ENCODE measurements at regions not wholly inside any gene's neighbourhood (a gene's known extent, or its start where the extent isn't known, plus 50 kb on each side); places are given as distances from the start of the nearest gene placed in this dataset.

DNA sequence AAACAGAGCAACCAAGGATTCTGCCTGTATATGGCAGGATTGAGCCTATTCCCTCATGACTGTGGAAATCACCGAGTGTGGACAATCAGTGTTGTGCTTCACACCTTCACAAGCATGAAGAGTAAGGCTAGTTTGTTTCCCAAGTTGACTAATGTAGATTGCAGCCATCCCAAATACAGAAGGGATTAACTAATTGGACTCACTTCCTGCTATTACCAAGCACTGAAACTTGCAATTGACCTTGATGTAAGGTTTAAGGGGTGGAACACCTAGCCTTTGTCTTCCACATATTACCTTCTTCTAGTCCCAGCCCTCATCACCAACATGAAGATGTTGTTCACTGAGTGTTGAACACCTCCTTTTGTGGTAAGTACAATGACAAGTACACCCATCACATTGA is 120.9 kb upstream of the RND3 start:
- no peak for DNase-seq (ENCODE audit: low read depth in 1 of 2, low spot score in 1 of 2)
- no peak overlapping the region for H3K27ac ChIP-seq (replicated peaks)
- H3K4me3 ChIP-seq (replicated peaks; ENCODE audit: insufficient read depth, low read length) = no peak overlapping the region
- TF ChIP-seq, protein P1, sequence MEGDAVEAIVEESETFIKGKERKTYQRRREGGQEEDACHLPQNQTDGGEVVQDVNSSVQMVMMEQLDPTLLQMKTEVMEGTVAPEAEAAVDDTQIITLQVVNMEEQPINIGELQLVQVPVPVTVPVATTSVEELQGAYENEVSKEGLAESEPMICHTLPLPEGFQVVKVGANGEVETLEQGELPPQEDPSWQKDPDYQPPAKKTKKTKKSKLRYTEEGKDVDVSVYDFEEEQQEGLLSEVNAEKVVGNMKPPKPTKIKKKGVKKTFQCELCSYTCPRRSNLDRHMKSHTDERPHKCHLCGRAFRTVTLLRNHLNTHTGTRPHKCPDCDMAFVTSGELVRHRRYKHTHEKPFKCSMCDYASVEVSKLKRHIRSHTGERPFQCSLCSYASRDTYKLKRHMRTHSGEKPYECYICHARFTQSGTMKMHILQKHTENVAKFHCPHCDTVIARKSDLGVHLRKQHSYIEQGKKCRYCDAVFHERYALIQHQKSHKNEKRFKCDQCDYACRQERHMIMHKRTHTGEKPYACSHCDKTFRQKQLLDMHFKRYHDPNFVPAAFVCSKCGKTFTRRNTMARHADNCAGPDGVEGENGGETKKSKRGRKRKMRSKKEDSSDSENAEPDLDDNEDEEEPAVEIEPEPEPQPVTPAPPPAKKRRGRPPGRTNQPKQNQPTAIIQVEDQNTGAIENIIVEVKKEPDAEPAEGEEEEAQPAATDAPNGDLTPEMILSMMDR (IDR thresholded peaks at IDR 0.05; ENCODE audit: insufficient read depth, low read length) = no peak
- TF ChIP-seq SPI1 (IDR thresholded peaks at IDR 0.05; ENCODE audit: borderline replicate concordance, low read depth) (no peak), POLR2AphosphoS5 (IDR thresholded peaks at IDR 0.05; ENCODE audit: low read depth) (no peak), GABPA (IDR thresholded peaks at IDR 0.05; ENCODE audit: low read depth) (no peak), REST (IDR thresholded peaks at IDR 0.05; ENCODE audit: insufficient replicate concordance, low read depth) (no peak)
- no peaks in the 10 kb centered on the region for H3K27me3 ChIP-seq (ENCODE audit: insufficient read depth, poor library complexity, severe bottlenecking)

DNA sequence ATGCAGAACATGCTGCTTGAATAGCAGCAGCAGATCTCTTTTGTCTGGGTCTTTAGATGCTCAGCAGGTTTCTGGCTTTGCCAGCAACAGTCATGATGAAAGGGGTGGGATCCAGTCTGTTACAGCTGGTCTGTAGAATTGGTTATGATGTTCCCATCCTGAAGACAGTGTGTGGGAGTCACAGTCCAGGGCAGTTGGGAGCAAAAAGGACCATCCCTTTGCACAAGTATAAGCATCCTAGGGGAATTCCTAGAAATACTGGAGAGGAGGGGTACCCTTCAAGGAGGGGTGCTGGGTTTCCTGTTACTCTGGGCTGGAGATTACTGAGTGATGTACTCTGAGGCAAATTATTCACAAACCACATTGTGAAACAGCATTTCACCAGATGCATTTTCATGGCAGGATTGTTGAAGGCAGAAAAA is 119.9 kb upstream of the RND3 start:
- Histone ChIP-seq H3K27ac (replicated peaks) (no peak overlapping the region), H3K4me3 (replicated peaks; ENCODE audit: insufficient read depth, low read length) (no peak overlapping the region), H3K27me3 (ENCODE audit: insufficient read depth, poor library complexity, severe bottlenecking) (no peaks in the 10 kb centered on the region)
- no peak for TF ChIP-seq GABPA (IDR thresholded peaks at IDR 0.05; ENCODE audit: low read depth)
- DNase-seq (ENCODE audit: low read depth in 1 of 2, low spot score in 1 of 2) = no peak

DNA sequence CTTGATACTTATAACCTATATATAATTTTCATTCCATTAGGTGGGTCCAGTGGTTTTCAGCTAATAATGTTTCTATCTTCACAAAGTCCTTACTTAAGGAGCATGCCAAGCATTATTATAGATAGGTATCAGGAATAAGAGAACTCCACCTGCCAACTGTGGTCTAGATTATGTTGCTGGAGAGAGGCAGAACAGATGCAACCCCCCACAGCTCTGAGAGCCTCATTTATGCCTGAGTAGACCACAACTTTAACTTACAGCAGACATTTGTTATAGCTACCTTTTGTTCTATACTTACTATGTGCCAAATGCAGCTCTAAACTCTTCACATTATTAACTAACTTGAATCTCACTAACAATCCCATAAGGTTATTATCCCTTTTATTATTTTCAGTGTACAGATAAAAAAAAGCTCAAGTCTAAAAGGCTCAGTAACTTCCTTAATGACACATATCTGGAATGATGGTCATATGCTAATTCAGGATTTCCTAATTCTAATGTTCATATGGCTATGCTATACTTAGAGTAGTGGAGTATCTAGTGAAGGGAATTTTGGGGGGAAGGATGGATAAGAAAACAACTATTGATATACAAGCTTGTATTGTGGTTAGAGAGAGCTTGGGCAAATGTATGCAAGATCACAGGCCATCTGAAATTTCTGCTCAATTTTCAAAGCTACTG is 119.1 kb upstream of the RND3 start:
- TF ChIP-seq POLR2AphosphoS5 (IDR thresholded peaks at IDR 0.05; ENCODE audit: low read depth) (no peak), SPI1 (IDR thresholded peaks at IDR 0.05; ENCODE audit: borderline replicate concordance, low read depth) (no peak), GABPA (IDR thresholded peaks at IDR 0.05; ENCODE audit: low read depth) (no peak), REST (IDR thresholded peaks at IDR 0.05; ENCODE audit: insufficient replicate concordance, low read depth) (no peak)
- TF ChIP-seq, protein P1 (IDR thresholded peaks at IDR 0.05; ENCODE audit: insufficient read depth, low read length) = no peak
- H3K4me3 ChIP-seq (replicated peaks; ENCODE audit: insufficient read depth, low read length) = no peak overlapping the region
- H3K27ac ChIP-seq (replicated peaks) = no peak overlapping the region
- DNase-seq (ENCODE audit: low read depth in 1 of 2, low spot score in 1 of 2) = no peak
- no peaks in the 10 kb centered on the region for H3K27me3 ChIP-seq (ENCODE audit: insufficient read depth, poor library complexity, severe bottlenecking)

GRCh38 chr2:150605664-150606063 is 118.2 kb upstream of the RND3 start:
- Histone ChIP-seq H3K27me3 (ENCODE audit: insufficient read depth, poor library complexity, severe bottlenecking) (no peaks in the 10 kb centered on the region), H3K27ac (replicated peaks) (no peak overlapping the region), H3K4me3 (replicated peaks; ENCODE audit: insufficient read depth, low read length) (no peak overlapping the region)
- no peak for DNase-seq (ENCODE audit: low read depth in 1 of 2, low spot score in 1 of 2)
- TF ChIP-seq, protein P1 (IDR thresholded peaks at IDR 0.05; ENCODE audit: insufficient read depth, low read length) = no peak
- TF ChIP-seq GABPA (IDR thresholded peaks at IDR 0.05; ENCODE audit: low read depth) (no peak), POLR2AphosphoS5 (IDR thresholded peaks at IDR 0.05; ENCODE audit: low read depth) (no peak), REST (IDR thresholded peaks at IDR 0.05; ENCODE audit: insufficient replicate concordance, low read depth) (no peak), SPI1 (IDR thresholded peaks at IDR 0.05; ENCODE audit: borderline replicate concordance, low read depth) (no peak)
